HK-2 (cell line): ENCODE measurements at regions not wholly inside any gene's neighbourhood (a gene's known extent, or its start where the extent isn't known, plus 50 kb on each side); places are given as distances from the start of the nearest gene placed in this dataset.

ENCODE experiments used
- DNase-seq: peaks from one replicate; pipeline ENCODE4 v3.0.0-alpha.2; 2018; ENCODE audit not compliant: unreplicated experiment

DNA sequence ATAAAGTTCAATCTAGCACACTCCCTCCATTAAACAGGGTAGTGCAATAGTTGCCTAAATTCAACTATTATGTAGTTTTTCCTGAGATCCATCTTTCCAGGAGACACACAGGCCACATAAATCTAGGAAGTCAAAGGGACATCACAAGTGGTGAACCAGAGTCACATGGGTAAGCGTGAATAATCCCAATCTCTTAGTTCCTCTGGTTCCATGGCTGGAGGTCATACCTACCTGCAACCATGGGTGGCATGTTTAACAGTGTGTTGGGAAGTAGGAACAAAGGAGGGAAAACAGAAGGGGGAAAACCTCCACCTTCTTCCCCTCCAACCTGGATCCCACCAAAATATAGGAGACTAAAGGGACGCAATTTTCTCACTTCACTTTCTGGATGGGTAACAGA is 2651.6 kb downstream of the ARAP2 start:
- DNase-seq, result no peak

DNA sequence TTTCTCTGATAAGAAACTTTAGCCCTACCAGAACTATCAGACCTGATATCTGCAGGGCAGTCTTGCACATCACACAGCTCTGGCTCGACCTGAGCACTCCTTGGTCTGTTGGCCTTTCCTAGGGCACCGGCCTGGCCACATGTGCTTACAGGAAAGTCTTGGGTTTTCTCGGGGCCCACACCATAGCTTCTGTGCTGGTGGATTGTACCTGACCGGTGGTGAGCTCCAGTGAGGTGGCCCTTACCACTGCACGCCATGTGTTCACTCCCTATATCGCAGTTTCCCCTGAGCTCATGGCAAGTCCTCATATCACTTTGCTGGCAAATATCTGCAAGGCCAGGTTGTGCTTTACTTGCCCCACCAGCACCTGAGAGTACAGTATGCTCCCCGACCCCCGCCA is 2637.4 kb downstream of the ARAP2 start:
- no peak for DNase-seq

DNA sequence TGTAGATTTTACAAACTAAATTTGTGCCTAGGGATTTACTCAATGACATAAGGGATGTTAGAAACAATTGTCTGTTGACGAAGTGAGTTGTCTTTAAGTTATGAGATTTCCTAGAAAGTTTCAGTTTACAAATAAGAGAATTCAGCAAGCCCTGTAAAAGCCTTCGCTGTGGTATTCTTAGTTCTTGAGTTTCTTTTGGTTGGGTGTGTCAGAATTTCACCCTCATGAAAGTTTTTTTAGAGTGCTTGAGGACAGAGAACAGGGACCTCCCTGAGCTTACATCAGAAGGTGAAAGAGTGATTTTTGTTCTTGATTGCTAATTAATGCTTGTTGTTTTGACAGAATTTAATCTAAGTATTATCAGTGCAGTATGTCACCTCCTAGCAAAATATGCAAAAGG is 2628.2 kb downstream of the ARAP2 start:
- DNase-seq, result no peak

DNA sequence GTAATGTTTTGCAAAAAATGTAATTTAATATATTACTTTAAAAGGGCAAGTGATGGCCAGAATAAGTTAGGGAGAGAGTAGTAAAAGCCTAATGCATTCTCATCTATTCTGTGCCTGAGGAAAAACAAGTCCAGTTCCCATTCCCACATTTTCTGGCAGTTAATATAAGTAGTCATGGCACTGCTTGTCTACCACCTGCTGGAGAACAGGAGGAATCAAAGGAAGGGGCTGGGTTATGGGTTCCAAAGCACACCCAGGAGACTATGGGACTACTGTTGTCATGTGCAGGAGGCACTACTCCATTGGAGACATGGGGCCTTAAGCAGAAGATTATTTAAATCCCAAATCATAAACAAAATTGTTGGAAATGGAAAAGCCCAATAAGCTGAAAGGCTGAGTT is 2618.6 kb downstream of the ARAP2 start:
- DNase-seq, result no peak

DNA sequence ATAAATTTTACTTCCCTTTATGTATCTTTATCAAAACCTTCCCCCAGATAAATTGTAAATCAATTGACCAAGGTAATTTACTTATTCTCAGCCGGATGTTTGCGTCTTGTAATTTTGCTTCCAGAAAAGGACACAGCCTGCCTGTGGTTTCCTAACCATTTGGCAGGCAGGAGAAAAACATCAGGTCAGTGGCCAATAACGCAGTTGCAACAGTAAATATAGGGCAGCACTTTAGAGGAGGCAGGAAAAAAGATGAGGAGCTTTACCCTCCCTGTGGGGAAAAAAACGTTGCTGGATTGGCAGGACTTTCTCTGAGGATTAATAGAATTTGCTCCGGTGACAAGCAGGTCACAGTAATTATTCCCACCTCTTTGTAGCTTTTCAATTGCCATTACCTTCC is 2618.1 kb downstream of the ARAP2 start:
- DNase-seq, result no peak

DNA sequence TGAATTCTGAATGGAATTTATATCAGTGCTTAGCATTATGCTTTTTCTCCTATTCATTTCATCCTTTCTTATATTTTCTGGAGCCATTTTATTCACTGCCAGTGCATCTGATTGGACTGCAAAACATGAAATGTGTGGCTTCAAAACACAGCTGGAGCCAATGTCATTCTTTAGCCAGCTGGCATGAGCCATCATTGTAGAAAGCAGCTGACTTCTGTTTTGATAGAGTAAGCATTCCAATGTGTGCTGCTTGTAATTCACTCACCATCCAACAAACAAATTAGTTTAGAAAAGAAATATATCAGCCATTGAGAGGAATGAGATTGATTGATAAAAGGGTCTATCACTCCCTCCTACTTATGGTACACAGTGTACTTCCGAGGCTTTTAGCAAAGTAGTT is 2616.0 kb downstream of the ARAP2 start:
- DNase-seq, result no peak

DNA sequence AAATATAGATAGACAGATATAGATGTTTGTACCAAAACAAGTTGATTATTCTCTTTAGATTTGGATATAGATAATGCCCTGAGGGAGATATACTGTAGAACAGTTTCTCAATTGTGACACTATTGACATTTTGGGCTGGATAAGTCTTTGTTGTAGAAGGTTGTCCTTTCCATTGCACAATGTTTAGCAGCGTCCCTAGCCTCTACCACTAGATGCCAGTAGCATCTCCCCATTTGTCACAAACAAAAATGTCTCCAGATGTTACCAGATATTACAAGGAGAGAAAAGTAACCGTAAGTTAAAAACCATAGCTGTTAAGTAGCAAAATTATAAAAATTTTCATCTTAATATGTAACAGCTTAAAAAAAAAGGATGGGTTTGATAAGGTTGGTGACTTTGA is 2595.3 kb downstream of the ARAP2 start:
- no peak for DNase-seq

DNA sequence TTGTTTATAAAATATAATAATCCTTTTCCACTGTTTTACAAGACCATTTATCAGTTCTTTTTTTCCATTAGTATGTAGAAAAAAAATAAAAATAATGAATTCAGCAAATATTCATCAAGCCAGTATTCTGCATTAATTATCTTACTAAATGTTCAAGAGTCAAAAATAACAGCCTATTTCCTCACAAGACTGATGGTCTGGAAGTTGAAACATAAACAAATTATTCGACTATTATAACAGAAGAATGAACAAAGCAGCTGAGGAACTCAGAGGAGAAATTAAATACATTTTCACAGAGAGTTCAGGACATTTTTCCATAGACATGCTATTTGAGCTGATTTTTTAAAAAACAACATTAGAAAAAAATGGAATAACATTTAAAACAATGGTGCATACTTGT is 2594.8 kb downstream of the ARAP2 start:
- no peak for DNase-seq

DNA sequence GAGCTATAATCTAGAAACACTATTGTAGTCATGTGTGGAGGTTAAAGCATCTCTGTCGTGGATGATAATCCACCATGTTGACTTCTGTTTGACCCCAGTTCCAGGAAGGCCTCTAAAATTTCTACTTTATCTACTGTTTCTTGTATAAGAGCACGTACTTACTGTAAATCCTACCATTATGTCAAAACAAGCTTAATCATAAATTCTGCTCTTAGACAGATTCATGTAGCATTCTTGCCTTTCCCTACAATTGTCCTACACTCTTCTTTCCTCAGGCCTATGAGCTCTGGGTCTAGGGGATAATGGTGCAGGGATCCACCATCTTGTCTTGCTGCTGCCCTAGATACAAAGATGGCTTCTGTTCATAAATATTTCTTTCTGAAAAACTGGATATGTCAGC is 2594.3 kb downstream of the ARAP2 start:
- no peak for DNase-seq

DNA sequence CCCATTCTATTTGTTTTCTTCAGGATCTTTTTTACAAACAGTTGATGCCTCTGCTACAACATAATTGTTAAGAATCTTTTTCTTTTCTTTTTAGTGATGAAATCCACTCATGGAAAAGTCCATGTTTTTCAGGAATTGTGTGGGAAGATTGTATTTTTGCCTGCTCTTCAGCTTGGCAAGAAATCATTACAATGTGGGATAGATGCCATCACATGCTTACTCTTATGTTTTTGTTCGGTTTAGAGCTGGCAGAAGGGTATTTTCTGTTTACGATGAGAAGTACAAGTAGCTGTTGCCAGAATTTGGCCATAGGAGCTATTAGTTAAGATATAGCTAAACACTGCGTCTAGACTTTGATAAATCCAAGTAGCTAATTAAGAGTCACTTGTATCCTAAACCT is 2585.3 kb downstream of the ARAP2 start:
- DNase-seq, result no peak

DNA sequence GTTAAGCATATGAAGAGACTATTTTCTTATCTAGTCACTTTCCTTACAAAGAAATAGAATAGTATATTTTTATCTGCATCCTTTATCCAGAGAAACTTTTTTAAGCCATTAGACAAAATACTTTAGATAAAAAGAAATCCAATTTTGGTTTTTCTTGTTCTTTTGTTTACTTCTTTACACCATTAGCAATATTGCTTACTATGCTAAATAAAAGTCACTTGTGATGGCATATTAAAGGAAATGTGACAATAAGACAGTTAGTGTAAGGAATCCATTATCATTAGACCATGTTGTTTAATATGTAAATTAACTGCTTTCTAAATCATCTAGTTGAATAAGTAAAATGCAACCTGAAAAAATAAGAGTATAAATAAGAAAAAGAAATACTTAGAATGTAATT is 2582.7 kb downstream of the ARAP2 start:
- DNase-seq, result no peak

DNA sequence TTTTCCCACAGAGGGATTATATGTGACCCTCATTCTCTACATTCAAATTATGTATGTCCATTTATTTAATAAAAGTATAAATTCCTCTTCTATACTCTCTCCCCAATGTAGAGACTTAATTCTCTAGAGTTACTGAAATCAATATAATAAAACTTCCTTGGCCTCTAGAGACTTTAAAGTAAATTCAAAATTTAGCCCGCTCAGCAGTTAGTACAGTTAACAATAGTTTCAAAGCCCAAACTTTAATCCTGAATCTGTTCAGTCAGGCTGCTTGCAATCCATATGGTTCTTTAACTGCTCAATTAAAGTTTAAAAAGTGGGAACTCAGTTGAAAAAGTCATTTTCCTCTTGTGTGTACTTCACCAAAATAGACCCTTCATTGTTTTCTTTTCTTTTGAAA is 2558.4 kb downstream of the ARAP2 start:
- DNase-seq, result no peak

DNA sequence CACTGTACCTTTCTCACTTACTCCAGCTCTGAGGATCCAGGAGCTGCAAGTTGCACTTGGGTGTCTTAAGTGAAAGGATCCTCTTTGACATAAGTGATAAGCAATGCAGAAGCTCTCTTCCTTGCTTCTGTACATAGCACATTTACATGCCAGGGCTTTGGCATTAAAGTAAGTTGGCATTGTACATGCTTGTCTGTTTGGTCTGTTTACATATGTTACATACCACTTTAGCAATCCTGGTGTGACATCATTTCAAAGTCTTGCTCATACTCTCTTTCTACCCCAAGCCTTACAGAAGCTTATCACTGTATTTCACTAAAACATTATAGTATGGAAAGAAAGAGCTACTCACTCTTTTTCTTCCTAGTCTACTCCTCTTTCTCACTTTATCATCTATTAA is 2548.3 kb downstream of the ARAP2 start:
- DNase-seq, result no peak

DNA sequence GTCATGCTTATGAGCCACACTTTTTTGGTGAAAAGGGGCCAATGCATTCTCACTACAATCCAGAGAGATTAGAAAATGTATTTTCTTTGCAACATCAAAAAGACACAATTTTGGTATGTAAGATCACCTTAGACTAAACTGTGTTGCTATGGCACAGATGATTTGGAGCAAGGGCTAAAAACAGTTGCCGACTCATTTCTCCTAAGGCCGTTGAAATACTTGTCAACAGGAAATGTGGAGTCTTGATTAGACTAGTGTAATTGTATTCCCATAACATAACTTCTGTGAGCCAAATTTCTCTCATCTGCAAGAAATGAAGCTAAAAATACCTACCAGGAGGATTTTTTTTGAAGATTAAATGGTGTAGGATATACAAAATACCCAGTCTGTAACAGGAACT is 2547.7 kb downstream of the ARAP2 start:
- DNase-seq, result no peak

DNA sequence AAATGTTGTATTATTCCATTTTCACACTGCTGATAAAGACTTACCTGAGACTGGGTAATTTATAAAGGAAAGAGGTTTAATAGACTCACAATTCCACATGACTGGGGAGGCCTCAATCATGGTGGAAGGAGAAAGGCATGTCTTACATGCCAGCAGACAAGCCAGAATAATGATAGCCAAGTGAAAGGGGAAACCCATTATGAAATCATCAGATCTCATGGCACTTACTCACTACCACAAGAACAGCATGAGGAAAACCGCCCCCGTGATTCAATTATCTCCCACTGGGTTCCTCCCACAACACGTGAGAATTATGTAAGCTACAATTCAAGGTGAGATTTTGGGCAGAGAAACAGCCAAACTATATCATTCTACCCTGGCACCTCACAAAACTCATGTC is 2535.1 kb downstream of the ARAP2 start:
- DNase-seq, result peak; percentile 39

DNA sequence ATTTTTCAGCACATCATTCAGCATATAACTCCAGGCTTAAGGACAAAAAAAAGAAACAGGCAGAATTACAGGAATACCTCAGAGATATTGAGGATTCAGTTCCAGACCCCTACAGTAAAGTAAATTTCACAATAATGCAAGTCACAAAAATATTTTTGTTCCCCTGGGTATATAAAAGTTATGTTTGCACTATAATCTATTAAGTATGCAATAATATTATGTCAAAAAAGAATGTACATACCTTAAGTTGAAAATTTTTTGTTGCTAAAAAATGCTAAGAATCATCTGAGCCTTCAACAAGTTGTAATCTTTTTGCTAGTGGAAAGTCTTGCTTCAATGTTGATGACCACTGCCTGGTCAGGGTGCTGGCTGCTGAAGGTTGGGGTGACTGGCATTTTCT is 2532.5 kb downstream of the ARAP2 start:
- DNase-seq, result no peak

DNA sequence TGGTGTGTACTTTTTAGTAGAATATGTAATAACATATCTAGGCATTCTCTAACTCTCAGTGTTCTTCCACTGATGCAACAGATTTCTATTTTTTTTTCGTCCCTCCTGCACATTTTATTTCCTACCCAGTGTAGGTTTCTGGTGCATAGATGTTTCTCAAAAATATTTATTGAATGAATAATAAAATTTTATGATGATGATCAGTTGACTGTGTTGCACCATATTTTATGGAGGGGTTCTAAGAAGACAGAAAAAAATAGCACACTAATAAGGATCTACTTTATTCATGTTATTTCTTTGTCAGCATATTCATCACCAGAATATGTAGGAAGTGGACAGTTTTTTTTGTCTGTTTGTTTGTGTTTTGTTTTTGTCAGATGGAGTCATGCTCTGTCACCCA is 2529.3 kb downstream of the ARAP2 start:
- DNase-seq, result no peak

DNA sequence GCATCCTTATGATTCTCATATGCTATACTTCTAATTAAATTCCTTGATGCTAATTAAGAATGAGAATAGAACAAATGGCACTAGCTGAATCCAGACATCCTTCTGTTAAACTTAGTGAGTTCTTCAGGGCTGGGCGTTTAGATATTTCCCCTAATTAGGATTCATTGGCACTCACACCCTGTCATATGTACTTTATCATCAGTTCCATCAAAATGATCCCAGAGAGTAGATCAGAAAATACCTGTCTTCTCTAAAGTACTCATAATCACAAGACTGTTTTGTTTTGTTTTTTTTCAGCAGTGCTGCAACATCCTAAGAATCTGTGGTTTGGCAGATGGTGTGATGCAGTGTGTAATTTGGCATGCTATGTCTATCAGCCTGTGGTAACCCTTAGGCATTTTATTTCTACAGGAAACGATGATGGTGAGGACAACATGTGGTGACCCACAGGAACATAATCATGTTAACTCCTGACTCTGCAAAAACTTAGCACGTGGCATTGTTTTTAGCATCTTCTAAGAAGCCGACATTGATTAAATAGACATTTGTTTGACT is 2528.4 kb downstream of the ARAP2 start:
- DNase-seq, result no peak

DNA sequence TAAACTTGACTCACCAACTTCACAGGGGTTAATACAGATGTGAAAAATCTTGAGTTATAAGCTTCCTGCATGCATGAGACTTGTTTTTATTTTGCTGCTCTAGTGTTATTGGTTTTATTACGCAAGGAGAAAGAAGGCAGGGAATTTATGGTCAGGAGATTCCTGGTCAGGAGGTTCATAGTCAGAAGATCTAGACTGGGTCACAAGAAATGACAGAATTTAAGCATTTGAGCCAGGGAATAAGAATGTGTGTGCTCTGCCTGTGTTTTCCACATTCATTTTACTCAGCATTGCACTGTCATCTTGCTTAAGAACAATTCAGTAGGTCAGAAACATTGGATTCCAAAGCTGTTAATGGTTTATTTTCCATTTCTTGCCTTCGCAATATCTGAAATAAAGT is 2522.1 kb downstream of the ARAP2 start:
- DNase-seq, result no peak

DNA sequence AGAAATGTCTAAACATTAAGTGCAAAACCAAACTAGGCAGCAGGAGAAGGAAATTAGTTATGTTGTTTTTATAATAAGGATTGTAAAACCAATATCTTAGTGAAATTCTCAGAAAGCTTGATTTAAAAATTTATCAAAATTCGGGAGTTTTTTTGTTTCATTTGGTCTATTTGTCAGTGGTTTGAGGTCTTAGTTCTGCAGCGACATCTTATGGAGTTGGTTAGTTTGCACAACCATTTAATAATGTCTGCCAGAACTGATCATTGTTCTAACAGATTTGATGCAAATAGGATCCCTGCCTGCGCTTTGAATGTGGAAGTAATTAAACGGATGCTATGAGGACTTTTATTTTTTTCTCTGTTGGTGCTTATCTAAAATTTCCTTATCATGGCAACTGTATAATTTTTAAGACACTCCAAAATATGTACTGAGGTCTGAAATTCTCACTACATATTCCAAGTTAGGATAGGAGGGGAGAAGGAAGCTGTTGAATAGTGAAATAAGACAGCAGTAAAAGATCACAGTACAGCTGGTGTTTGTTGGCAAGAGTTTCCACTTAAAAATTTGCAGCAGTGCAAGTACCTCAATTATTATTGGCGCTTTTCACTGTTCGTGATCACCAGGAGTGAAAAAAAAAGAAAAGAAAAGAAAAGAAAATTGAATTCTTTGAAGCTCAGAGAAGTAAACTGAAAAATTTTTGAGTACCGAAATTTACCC is 2521.4 kb downstream of the ARAP2 start:
- DNase-seq, result no peak

DNA sequence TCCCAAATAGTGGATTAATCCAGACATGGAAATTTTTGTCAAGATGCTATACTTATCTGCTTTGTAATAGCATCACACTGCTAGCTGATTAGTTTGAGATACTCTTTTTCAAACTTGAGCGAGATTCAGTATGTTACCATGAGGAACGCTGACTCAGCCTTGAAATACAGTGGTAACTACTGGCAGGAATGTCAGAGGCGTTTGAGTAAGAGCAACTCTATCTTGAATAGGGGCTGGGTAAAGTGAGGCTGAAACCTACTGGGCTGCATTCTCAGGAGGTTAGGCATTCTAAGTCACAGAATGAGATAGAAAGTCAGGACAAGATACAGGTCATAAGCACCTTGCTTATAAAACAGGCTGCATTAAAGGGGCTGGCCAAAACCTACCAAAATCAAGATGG is 2519.6 kb downstream of the ARAP2 start:
- DNase-seq, result no peak

DNA sequence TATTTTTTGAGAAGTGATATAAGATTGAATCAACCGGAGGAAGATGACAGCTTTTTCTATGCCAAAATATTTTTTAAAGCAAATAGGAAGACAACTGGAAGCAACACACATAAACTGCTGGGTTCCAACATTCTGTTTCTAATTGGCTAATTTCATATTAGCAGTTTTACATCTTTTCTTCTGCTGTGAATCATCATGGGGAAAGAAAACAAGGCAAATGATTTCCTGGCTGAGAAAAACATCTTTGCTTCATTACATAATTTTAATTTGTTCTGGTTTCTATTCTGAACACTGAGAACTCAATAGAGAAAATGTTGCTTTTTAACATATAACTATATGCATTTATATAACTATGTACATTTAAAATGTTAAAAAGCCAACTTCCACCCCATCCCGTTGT is 2518.5 kb downstream of the ARAP2 start:
- DNase-seq, result no peak

DNA sequence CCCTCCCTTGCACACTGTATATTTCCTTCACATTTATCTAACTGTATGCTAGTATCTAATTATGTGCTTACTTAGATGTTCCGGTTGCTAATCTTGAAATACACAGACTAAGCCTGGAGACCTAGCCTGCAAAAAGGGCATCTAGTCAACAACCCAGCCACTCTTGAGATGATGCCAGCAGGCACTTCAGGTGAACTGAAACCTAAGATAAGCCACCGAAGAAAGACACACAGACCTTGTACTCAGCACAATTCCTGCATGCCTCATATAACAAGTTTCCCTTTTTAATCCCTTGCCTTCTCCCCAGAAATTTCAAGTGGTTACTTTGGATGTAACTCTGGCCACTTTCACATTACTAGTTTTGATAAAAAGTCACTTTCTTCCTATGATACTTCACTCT is 2506.6 kb downstream of the ARAP2 start:
- no peak for DNase-seq
